Sciatic nerve (tissue), 2 donors: ENCODE measurements at regions not wholly inside any gene's neighbourhood (a gene's known extent, or its start where the extent isn't known, plus 50 kb on each side); places are given as distances from the start of the nearest gene placed in this dataset.
A peak's percentile ranks its signal among the peaks of the same experiment; 100 is the strongest.
"Not testable (repeated sequence)": the region's sequence is repeated elsewhere in the genome, so short reads cannot be mapped to it uniquely, and the experiment has no call there.

Experiments
- ATAC-seq: fragments of 200-7000 bp; cut with Tn5 transposase; one replicate; pipeline ENCODE4 v1.9.1; 2020; ENCODE audit warnings: mild to moderate bottlenecking, moderate library complexity
- DNase-seq: peaks from one replicate; pipeline ENCODE4 v3.0.0-alpha.2; 2020; ENCODE audit warnings: low spot score
- intact Hi-C: fragments of 100-400 bp; cut with DNase I; formaldehyde crosslinking; loops from one replicate; pipeline ENCODE4 v1.14.2; 2022
- donor health status: DM: no; HTN: no; CAD: no.
- donor health status: DM: no; HTN: no; CAD: no.

DNA sequence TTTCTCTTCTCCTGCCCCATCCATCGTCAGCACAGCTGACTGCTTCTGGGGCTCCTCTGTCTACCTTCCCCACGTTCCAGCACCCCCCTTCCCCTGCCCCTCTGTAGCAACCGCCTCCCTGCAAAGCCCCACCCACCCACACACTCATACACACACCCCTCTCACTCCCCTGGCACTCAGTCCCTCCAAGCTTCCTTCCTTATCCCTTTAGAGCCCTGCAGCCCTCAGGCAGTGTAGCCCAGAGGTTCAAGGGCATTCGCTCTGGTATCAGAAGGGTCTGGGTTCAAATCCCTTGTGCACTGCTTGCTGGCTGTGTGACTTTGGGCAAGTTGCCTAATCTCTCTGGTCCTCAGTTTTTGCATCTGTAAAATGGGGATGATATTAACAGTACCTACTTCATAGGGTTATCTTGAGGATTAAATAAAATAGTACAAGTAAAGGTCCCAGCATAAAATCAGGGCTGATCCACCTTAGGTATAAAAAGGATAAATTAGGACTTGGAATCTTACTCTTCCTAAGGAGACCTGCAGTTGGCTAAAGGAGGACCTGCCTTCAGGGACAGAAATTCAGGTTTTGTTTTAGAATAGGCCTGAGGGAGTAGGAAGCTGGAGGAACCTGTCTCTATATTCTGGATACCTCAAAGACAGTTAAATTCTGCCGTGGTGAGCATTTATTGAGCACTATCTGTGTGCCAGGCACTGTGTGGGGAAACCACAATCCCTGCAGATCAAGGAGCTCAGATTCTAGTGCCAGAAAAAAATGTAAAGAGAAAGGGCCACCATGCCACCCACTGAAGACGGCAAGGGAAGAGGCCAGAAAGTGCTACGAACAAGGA lies 94.1 kb downstream of the SNX5 start:
- DNase-seq (no peak), ATAC-seq (no peak)
- intact Hi-C loops = no loop called here

DNA sequence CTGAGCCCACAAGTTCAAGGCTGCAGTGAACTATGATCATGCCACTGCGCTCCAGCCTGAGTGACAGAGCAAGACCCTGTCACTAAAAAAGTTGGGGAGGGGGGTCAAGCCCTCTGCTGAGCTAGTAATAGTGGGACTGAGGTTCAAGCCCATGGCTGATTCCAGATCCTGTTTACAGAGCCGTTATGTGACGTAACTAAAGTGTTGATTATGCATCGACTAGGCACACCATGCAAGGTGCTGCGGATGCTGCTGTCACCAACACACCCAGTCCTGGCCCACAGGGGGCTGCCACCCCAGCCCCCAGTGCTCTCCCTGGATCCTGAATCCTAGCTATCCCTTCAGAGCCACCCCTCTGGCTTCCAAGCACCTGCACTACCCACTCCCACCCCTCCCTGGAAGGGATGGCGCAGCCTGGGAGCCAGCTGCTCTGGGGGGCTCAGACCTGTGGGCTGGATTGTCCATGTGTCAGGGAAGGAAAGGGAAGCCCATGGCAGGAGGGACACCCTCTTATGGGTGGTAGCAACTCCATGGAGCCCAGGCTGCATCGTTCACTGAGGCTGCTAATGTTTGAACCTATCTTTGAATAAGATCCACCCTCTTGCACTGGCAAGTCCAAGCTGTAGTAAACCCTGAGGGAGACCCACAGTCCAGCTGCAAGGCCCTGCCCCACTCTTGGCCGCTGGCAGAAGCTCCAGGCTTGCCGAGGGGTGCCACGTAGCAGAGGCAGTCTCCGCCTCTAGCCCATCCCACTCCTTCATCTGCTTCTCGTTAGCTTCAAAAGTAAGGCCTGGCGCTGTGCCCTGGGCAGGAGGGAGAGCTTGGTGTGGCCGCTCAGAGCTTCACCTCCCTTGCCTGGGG lies 95.0 kb downstream of the SNX5 start:
- ATAC-seq = peak; percentile 93
- intact Hi-C loops = no loop called here
- peak; percentile 94 for DNase-seq

DNA sequence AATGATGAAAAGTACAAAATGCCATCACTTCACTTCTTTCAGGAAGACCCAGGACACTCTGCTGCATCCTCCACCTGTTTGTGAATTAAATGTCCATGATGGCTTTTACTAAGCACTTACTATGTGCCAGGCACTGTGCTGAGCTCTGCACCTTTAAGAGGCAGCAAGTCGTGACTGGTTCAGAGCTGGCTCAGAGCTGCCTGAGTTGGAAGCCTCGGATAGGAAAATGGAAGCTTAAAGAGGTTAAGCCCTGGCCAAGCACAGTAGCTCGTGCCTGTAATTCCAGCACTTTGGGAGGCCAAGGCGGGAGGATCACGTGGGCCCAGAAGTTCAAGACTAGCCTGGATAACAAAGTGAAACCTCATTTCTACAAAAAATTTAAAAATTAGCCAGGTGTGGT lies 95.6 kb downstream of the SNX5 start:
- no peak for DNase-seq
- intact Hi-C loops = no loop called here
- no peak for ATAC-seq

DNA sequence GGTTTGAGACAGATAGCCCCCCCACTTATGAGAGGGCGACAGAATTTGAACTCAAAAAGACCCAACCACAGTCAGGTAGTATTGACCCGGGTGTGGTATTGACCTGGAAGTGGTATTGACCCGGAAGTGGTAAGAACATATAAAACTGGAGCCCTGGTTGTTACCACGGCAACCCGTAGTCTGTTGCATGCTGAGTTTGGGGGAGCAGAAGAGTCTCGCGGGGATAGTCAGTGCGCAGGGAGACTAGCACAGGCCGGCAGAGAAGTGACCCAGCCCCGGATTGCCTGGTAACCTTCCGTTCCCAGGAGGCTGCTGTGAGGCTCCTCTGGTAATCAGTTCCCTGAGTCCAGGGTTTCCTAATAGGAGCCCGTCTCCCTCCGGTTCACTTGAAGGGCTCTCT lies 96.2 kb downstream of the SNX5 start:
- DNase-seq (peak; percentile 45), ATAC-seq (no peak)
- intact Hi-C loops = no loop called here

- intact Hi-C loops = no loop called here
- no peak for ATAC-seq
- DNase-seq = no peak
Measured at GRCh38 chr20:17871886-17872285, 96.7 kb downstream of the SNX5 start.

GRCh38 chr20:17871181-17871580 lies 97.4 kb downstream of the SNX5 start:
- intact Hi-C loops = no loop called here

DNA sequence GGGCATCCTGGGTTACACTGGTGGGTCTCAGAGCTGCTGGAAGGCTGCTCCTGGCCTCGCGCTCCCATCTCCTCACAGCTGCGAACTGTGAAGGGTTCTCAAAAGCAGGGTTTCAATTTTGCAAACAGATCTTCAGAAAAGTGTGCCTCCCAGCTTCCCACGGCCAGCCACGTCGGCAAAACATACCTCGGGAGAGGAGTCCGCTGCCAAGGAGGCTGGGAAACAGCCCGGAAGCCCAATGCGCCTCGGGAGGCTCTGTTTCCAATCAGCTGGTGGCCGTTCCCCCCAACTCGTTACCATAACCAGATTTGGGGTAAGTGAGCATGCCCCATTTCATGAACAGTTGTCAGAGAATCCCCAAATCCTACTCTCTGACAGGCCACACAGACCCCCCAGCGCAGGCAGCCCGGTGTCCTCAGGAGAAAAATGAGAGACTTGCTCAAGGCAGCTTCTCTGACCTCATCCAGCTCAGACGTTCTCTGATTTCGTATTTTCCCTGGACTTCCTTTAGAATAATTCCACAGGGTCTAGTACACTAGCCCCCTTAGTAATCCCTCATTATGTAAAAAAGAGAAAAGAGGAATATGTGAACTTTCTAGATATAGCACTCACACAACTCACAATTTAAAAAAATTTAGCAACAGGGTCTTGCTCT lies 98.4 kb downstream of the SNX5 start:
- intact Hi-C loops = no loop called here
- ATAC-seq (no peak), DNase-seq (no peak)

More at GRCh38 chr20:17871181-17871580, 97.4 kb downstream of the SNX5 start:
- ATAC-seq = no peak
- DNase-seq = no peak

GRCh38 chr20:17869295-17869994 lies 99.1 kb downstream of the SNX5 start:
- DNase-seq (peak; percentile 55), ATAC-seq (no peak)
- intact Hi-C loops = no loop called here

GRCh38 chr20:17868700-17869231 lies 99.8 kb downstream of the SNX5 start:
- no peak for ATAC-seq
- peak; percentile 60 for DNase-seq
- intact Hi-C loops = no loop called here

- ATAC-seq (no peak), DNase-seq (no peak)
- intact Hi-C loops = no loop called here
Measured at GRCh38 chr20:17868151-17868550, 100.4 kb downstream of the SNX5 start.

GRCh38 chr20:17867131-17867925 lies 101.3 kb downstream of the SNX5 start:
- no peak for ATAC-seq
- no peak for DNase-seq
- intact Hi-C loops = no loop called here

GRCh38 chr20:17866234-17867001 lies 102.2 kb downstream of the SNX5 start:
- DNase-seq (no peak), ATAC-seq (no peak)
- intact Hi-C loops = no loop called here

GRCh38 chr20:17863577-17864292 lies 104.9 kb downstream of the SNX5 start:
- DNase-seq (no peak), ATAC-seq (peak; percentile 55)
- intact Hi-C loops = no loop called here

- DNase-seq = no peak
- intact Hi-C loops = no loop called here
- no peak for ATAC-seq
Measured at GRCh38 chr20:17863209-17863576, 105.4 kb downstream of the SNX5 start.

DNA sequence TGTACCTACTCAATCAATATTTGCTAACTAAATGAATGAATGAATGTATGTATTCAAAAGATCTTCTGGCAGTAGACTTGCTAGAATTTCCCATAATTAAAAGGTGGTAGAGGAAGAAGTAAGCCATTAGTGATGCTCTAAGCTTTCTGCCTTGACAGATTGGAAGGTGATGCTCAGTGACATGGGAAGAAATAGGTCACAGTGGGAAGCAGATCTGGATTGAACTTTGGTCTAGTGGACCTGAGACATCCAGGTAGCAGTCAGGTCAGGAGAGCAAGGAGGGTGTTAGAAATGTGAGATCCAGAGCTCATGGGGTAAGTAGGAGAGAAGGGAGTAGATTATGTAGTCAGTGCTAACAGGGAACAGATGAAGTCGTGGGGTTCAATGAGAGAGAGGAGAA lies 106.4 kb downstream of the SNX5 start:
- intact Hi-C loops = no loop called here

DNA sequence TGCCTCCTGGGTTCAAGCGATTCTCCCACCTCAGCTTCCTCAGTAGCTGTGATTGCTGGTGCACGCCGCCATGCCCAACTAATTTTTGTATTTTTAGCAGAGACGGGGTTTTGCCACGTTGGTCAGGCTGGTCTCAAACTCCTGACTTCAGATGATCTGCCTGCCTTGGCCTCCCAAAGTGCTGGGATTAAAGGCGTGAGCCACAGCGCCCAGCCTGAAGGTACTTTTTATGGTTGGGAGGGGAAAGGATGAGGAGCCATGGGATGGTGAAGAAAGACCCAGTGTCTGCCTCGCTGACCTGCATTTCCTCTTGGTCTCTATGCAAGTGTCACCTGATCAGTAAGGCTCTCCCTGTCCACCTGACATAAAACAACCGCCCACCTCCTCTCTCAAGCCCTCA lies 107.0 kb downstream of the SNX5 start:
- ATAC-seq, intact Hi-C loops, DNase-seq: not testable (repeated sequence)

More for the DNA sequence above, 106.4 kb downstream of the SNX5 start:
- no peak for ATAC-seq
- DNase-seq = no peak
